Ishikawa (cell line): ENCODE measurements at regions not wholly inside any gene's neighbourhood (a gene's known extent, or its start where the extent isn't known, plus 50 kb on each side); places are given as distances from the start of the nearest gene placed in this dataset.

ENCODE experiments used
- CEBPB ChIP-seq: IDR thresholded peaks from 2 replicates; pipeline ENCODE4 v1.6.1; 2012
- TCF12 ChIP-seq: IDR thresholded peaks from 2 replicates; pipeline ENCODE4 v1.6.1; 2012; ENCODE audit warnings: low read depth
- TEAD4 ChIP-seq: IDR thresholded peaks from 2 replicates; pipeline ENCODE4 v1.6.1; 2012
- TF ChIP-seq, protein P1 (sequence below): IDR thresholded peaks from 2 replicates; pipeline ENCODE4 v1.6.1; 2012; ENCODE audit warnings: low read depth, mild to moderate bottlenecking

DNA sequence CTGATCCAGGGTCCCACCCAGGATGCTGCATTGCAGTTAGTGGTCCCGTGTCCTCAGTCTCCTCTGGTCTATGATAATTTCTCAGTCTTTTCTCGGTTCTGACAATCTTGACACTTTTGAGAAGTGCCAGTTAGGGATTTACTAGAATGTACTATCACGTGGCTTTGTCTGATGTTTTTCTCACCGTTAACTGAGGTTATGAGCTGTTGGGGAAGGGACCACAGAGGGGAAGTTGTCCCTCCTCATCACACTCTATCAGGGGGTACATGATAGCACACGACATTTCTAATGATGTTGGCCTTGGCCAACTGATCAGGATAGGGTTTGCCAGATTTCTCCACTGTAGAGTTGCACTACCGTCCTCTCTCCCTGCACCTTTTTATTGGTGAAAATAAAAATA lies 250.9 kb upstream of the SDK2 start:
- TF ChIP-seq TEAD4 = no peak
- TF ChIP-seq, protein P1, sequence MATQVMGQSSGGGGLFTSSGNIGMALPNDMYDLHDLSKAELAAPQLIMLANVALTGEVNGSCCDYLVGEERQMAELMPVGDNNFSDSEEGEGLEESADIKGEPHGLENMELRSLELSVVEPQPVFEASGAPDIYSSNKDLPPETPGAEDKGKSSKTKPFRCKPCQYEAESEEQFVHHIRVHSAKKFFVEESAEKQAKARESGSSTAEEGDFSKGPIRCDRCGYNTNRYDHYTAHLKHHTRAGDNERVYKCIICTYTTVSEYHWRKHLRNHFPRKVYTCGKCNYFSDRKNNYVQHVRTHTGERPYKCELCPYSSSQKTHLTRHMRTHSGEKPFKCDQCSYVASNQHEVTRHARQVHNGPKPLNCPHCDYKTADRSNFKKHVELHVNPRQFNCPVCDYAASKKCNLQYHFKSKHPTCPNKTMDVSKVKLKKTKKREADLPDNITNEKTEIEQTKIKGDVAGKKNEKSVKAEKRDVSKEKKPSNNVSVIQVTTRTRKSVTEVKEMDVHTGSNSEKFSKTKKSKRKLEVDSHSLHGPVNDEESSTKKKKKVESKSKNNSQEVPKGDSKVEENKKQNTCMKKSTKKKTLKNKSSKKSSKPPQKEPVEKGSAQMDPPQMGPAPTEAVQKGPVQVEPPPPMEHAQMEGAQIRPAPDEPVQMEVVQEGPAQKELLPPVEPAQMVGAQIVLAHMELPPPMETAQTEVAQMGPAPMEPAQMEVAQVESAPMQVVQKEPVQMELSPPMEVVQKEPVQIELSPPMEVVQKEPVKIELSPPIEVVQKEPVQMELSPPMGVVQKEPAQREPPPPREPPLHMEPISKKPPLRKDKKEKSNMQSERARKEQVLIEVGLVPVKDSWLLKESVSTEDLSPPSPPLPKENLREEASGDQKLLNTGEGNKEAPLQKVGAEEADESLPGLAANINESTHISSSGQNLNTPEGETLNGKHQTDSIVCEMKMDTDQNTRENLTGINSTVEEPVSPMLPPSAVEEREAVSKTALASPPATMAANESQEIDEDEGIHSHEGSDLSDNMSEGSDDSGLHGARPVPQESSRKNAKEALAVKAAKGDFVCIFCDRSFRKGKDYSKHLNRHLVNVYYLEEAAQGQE = no peak
- no peak for TF ChIP-seq CEBPB
- TF ChIP-seq TCF12 = no peak
